Lower leg skin (tissue), 4 donors: ENCODE measurements at regions not wholly inside any gene's neighbourhood (a gene's known extent, or its start where the extent isn't known, plus 50 kb on each side); places are given as distances from the start of the nearest gene placed in this dataset.
A peak's percentile ranks its signal among the peaks of the same experiment; 100 is the strongest.

ENCODE experiments used
- DNase-seq, 2 donors: peaks; one replicate each; pipeline ENCODE4 v3.0.0-alpha.2; 2019; ENCODE audit warnings: low spot score in 2 of 2
- H3K4me3 ChIP-seq: fragments of 200-600 bp; sonication (generic); 2 replicates; pipeline ENCODE4 v1.5.1; 2017; ENCODE audit warnings: mild to moderate bottlenecking, low read depth; ENCODE audit not compliant: poor library complexity, severe bottlenecking
- CTCF ChIP-seq, 3 donors: fragments of 450-650 bp; IDR thresholded peaks; one replicate each; pipeline ENCODE4 v1.5.1; 2016; ENCODE audit warnings: antibody characterized with exemption in 3 of 3, mild to moderate bottlenecking in 3 of 3, moderate library complexity in 2 of 3
- POLR2A ChIP-seq, 2 donors: fragments of 450-650 bp; IDR thresholded peaks; one replicate each; pipeline ENCODE4 v1.6.1; 2016 to 2017; ENCODE audit warnings: antibody characterized with exemption in 2 of 2, mild to moderate bottlenecking in 1 of 2, moderate library complexity in 1 of 2
- WGBS, 2 donors: methylation state at CpG; one replicate each; pipeline ENCODE4 v1.1.5; 2018; 5-methylcytosine and 5-hydroxymethylcytosine counted together
- intact Hi-C: fragments of 100-400 bp; cut with DNase I; formaldehyde crosslinking; loops from one replicate; pipeline ENCODE4 v1.15.0; 2023; ENCODE audit warnings: low total_unique reads

GRCh38 chr21:41674402-41674801, 92.5 kb downstream of the RIPK4 start:
- TF ChIP-seq POLR2A (IDR thresholded peaks at IDR 0.05): no peak
- TF ChIP-seq CTCF (IDR thresholded peaks at IDR 0.05): no peak
- 82 to 90% methylated on average over 6 of the region's 6 CpGs for WGBS, 2 donors
- peak in 1 of 2 donors; percentile 34 for DNase-seq
- intact Hi-C loops: no loop called here
- no peak overlapping the region for H3K4me3 ChIP-seq

GRCh38 chr21:41673596-41674335, 93.1 kb downstream of the RIPK4 start:
- 76 to 77% methylated on average over 13 of the region's 13 CpGs for whole genome bisulfite sequencing, 2 donors
- intact Hi-C loops: no loop called here
- no peak overlapping the region for H3K4me3 ChIP-seq
- TF ChIP-seq CTCF (IDR thresholded peaks at IDR 0.05) (no peak), POLR2A (IDR thresholded peaks at IDR 0.05) (no peak)
- peak in 1 of 2 donors; percentile 48 for DNase-seq

- H3K4me3 ChIP-seq: no peak overlapping the region
- TF ChIP-seq CTCF (IDR thresholded peaks at IDR 0.05): no peak
- TF ChIP-seq POLR2A (IDR thresholded peaks at IDR 0.05): no peak
- intact Hi-C loops: no loop called here
- DNase-seq: peak in 1 of 2 donors; percentile 75
- WGBS, 2 donors: 91 to 94% methylated on average over 18 of the region's 18 CpGs
These were observed 93.8 kb downstream of the RIPK4 start for GRCh38 chr21:41673071-41673470.

GRCh38 chr21:41672543-41672915, 94.3 kb downstream of the RIPK4 start:
- H3K4me3 ChIP-seq: no peak overlapping the region
- intact Hi-C loops: no loop called here
- no peak for TF ChIP-seq POLR2A (IDR thresholded peaks at IDR 0.05)
- no peak for TF ChIP-seq CTCF (IDR thresholded peaks at IDR 0.05)
- DNase-seq: no peak
- 68 to 89% methylated on average over 1 of the region's 1 CpG for WGBS, 2 donors

GRCh38 chr21:41671859-41672542, 94.9 kb downstream of the RIPK4 start:
- intact Hi-C loops: no loop called here
- DNase-seq: peak in 1 of 2 donors; percentile 80
- H3K4me3 ChIP-seq: no peak overlapping the region
- WGBS, 2 donors: 74 to 78% methylated on average over 20 to 21 of the region's 22 CpGs
- TF ChIP-seq POLR2A (IDR thresholded peaks at IDR 0.05) (no peak), CTCF (IDR thresholded peaks at IDR 0.05) (no peak)
